ENCODE measurements at regions not wholly inside any gene's neighbourhood (a gene's known extent, or its start where the extent isn't known, plus 50 kb on each side); places are given as distances from the start of the nearest gene placed in this dataset.

- TF ChIP-seq ZFP30 (CRISPR knock-in tag; IDR thresholded peaks at IDR 0.05; ENCODE audit: borderline replicate concordance) (no peak), TBP (optimal IDR thresholded peaks at IDR 0.05; ENCODE audit: low read depth, low read length) (no peak), FOXM1 (IDR thresholded peaks at IDR 0.05; ENCODE audit: low read depth) (no peak), FOXM1 (CRISPR knock-in tag; IDR thresholded peaks at IDR 0.05; ENCODE audit: low read depth) (no peak), SNAPC5 (CRISPR knock-in tag; IDR thresholded peaks at IDR 0.05) (no peak), SREBF1 (IDR thresholded peaks at IDR 0.05; ENCODE audit: borderline replicate concordance, low read depth, low read length) (no peak), E2F5 (CRISPR knock-in tag; IDR thresholded peaks at IDR 0.05) (no peak), CBFB (CRISPR knock-in tag; IDR thresholded peaks at IDR 0.05) (no peak), RAD21 (CRISPR knock-in tag; conservative IDR thresholded peaks at IDR 0.05 in 1 of 2, IDR thresholded peaks at IDR 0.05 in 1 of 2) (no peak), POLR2G (IDR thresholded peaks at IDR 0.05; ENCODE audit: low read depth, low read length) (no peak), ARNT (IDR thresholded peaks at IDR 0.05) (no peak), POLR2AphosphoS5 (IDR thresholded peaks at IDR 0.05; ENCODE audit: control insufficient read depth, insufficient read depth, low read depth, low read length) (no peak)
- TF ChIP-seq, protein P1, sequence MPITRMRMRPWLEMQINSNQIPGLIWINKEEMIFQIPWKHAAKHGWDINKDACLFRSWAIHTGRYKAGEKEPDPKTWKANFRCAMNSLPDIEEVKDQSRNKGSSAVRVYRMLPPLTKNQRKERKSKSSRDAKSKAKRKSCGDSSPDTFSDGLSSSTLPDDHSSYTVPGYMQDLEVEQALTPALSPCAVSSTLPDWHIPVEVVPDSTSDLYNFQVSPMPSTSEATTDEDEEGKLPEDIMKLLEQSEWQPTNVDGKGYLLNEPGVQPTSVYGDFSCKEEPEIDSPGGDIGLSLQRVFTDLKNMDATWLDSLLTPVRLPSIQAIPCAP (CRISPR knock-in tag; IDR thresholded peaks at IDR 0.05; ENCODE audit: borderline replicate concordance) = no peak
- TF ChIP-seq, protein P2, sequence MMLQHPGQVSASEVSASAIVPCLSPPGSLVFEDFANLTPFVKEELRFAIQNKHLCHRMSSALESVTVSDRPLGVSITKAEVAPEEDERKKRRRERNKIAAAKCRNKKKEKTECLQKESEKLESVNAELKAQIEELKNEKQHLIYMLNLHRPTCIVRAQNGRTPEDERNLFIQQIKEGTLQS (IDR thresholded peaks at IDR 0.05) = no peak
- TF ChIP-seq, protein P2 (CRISPR knock-in tag; conservative IDR thresholded peaks at IDR 0.05) = no peak
Observed at GRCh38 chr1:218537122-218537913, 192.2 kb downstream of the TGFB2 start.
